K562 (cell line): ENCODE measurements at regions not wholly inside any gene's neighbourhood (a gene's known extent, or its start where the extent isn't known, plus 50 kb on each side); places are given as distances from the start of the nearest gene placed in this dataset.

Experiments used
- CSDE1 ChIP-seq, 2 experiments: fragments of 450-650 bp; IDR thresholded peaks; 2 replicates each; pipeline ENCODE4 v1.6.1; 2016; ENCODE audit warnings: mild to moderate bottlenecking in 1 of 2
- FOS ChIP-seq: IDR thresholded peaks from 3 replicates; pipeline ENCODE4 v1.6.1; 2011; ENCODE audit not compliant: insufficient read length; ENCODE audit errors: extremely low read depth
- HCFC1 ChIP-seq: IDR thresholded peaks from 2 replicates; pipeline ENCODE4 v1.6.1; 2012; ENCODE audit warnings: low read depth, low read length, improper control_type of control experiment
- HDGF ChIP-seq: fragments of 450-650 bp; IDR thresholded peaks from 2 replicates; pipeline ENCODE4 v1.6.1; 2016
- JUND ChIP-seq, 2 experiments: IDR thresholded peaks; 2 replicates in 1 of 2; 3 replicates in 1 of 2; pipeline ENCODE4 v1.6.1; 2011; ENCODE audit warnings: borderline replicate concordance in 2 of 2, low read depth in 2 of 2, low read length in 2 of 2, improper control_type of control experiment in 1 of 2, missing biosample characterization in 1 of 2, missing genetic modification characterization in 1 of 2, missing genetic modification reagents in 1 of 2
- MAX ChIP-seq: sonication (generic); formaldehyde crosslinking; IDR thresholded peaks from 2 replicates; pipeline ENCODE4 v1.9.0; 2022; ENCODE audit warnings: mild to moderate bottlenecking, missing genetic modification reagents
- NCOA1 ChIP-seq: fragments of 450-650 bp; IDR thresholded peaks from 2 replicates; pipeline ENCODE4 v1.6.1; 2016; ENCODE audit warnings: low read depth
- NCOA2 ChIP-seq, 2 experiments: fragments of 450-650 bp; IDR thresholded peaks; 2 replicates each; pipeline ENCODE4 v1.6.1; 2018; ENCODE audit warnings: mild to moderate bottlenecking in 2 of 2, moderate library complexity in 1 of 2; ENCODE audit not compliant: partially characterized antibody in 2 of 2
- POLR2A ChIP-seq: fragments of 450-650 bp; conservative IDR thresholded peaks from 2 replicates; pipeline ENCODE4 v1.6.1; 2016
- SOX6 ChIP-seq: fragments of 450-650 bp; IDR thresholded peaks from 2 replicates; pipeline ENCODE4 v1.6.1; 2014; ENCODE audit warnings: mild to moderate bottlenecking
- SPI1 ChIP-seq: IDR thresholded peaks from 2 replicates; pipeline ENCODE4 v1.6.1; 2011; ENCODE audit warnings: low read depth, low read length, control low read depth, borderline replicate concordance
- ZNF512 ChIP-seq: IDR thresholded peaks from 2 replicates; pipeline ENCODE4 v1.6.1; 2016; ENCODE audit warnings: missing genetic modification characterization, missing compliant biosample characterization
- TF ChIP-seq, protein P1 (sequence below), 3 experiments: IDR thresholded peaks in 2 of 3; conservative IDR thresholded peaks in 1 of 3; 2 replicates each; pipeline ENCODE4 v1.5.1; 2011 to 2012; ENCODE audit warnings: low read length in 3 of 3, mild to moderate bottlenecking in 3 of 3, control low read depth in 2 of 3, improper control_type of control experiment in 1 of 3, inconsistent platforms in 1 of 3, low read depth in 1 of 3, mixed read lengths in 1 of 3, moderate library complexity in 1 of 3; ENCODE audit not compliant: insufficient read depth in 2 of 3

GRCh38 chr4:26075583-26075982 is 161.6 kb downstream of the SMIM20 start:
- TF ChIP-seq, protein P1, sequence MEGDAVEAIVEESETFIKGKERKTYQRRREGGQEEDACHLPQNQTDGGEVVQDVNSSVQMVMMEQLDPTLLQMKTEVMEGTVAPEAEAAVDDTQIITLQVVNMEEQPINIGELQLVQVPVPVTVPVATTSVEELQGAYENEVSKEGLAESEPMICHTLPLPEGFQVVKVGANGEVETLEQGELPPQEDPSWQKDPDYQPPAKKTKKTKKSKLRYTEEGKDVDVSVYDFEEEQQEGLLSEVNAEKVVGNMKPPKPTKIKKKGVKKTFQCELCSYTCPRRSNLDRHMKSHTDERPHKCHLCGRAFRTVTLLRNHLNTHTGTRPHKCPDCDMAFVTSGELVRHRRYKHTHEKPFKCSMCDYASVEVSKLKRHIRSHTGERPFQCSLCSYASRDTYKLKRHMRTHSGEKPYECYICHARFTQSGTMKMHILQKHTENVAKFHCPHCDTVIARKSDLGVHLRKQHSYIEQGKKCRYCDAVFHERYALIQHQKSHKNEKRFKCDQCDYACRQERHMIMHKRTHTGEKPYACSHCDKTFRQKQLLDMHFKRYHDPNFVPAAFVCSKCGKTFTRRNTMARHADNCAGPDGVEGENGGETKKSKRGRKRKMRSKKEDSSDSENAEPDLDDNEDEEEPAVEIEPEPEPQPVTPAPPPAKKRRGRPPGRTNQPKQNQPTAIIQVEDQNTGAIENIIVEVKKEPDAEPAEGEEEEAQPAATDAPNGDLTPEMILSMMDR (IDR thresholded peaks at IDR 0.05 in 2 of 3, conservative IDR thresholded peaks at IDR 0.05 in 1 of 3; ENCODE audit: insufficient read depth in 2 of 3, low read depth in 1 of 3, low read length in 3 of 3): no peak
- no peak for TF ChIP-seq JUND (IDR thresholded peaks at IDR 0.05; ENCODE audit: borderline replicate concordance, low read depth, low read length)
- TF ChIP-seq JUND (tag; IDR thresholded peaks at IDR 0.05; ENCODE audit: borderline replicate concordance, low read depth, low read length): no peak
- no peak for TF ChIP-seq ZNF512 (tag)
- TF ChIP-seq NCOA1: no peak
- TF ChIP-seq HDGF: no peak
- TF ChIP-seq MAX (CRISPR knock-in tag): no peak
- no peak for TF ChIP-seq POLR2A
- no peak for TF ChIP-seq SOX6
- TF ChIP-seq CSDE1 (IDR thresholded peaks at IDR 0.05): no peak
- TF ChIP-seq SPI1: no peak
- no peak for TF ChIP-seq NCOA2 (IDR thresholded peaks at IDR 0.05; ENCODE audit: partially characterized antibody in 2 of 2)
- TF ChIP-seq HCFC1: no peak
- TF ChIP-seq FOS: no peak
